Fibroblast of lung (primary cell): ENCODE measurements at regions not wholly inside any gene's neighbourhood (a gene's known extent, or its start where the extent isn't known, plus 50 kb on each side); places are given as distances from the start of the nearest gene placed in this dataset.

Experiments
- CTCF ChIP-seq, 2 donors: IDR thresholded peaks in 1 of 2; conservative IDR thresholded peaks in 1 of 2; 1 replicate in 1 of 2; 2 replicates in 1 of 2; pipeline ENCODE4 v1.5.1; 2011 to 2012; ENCODE audit warnings: low read length in 2 of 2, control low read depth in 1 of 2, inconsistent platforms in 1 of 2, low read depth in 1 of 2, mild to moderate bottlenecking in 1 of 2
- EZH2 ChIP-seq: IDR thresholded peaks from 2 replicates; pipeline ENCODE4 v1.5.1; 2012; ENCODE audit warnings: low read length, control low read depth, mild to moderate bottlenecking; ENCODE audit errors: missing control alignments

- no peak for TF ChIP-seq CTCF (conservative IDR thresholded peaks at IDR 0.05 in 1 of 2, IDR thresholded peaks at IDR 0.05 in 1 of 2; ENCODE audit: low read depth in 1 of 2, low read length in 2 of 2)
- TF ChIP-seq EZH2: no peak
These were observed 117.0 kb upstream of the SYT6 start for GRCh38 chr1:114270718-114271117.
